Colonic mucosa (tissue), 4 donors: ENCODE measurements at regions not wholly inside any gene's neighbourhood (a gene's known extent, or its start where the extent isn't known, plus 50 kb on each side); places are given as distances from the start of the nearest gene placed in this dataset.

Source experiments
- DNase-seq: peaks from one replicate; pipeline ENCODE4 v3.0.0-alpha.2; 2020
- H3K27ac ChIP-seq: fragments of 200-600 bp; one replicate; pipeline ENCODE4 v1.8.0; 2021
- H3K27me3 ChIP-seq: fragments of 200-600 bp; one replicate; pipeline ENCODE4 v1.8.0; 2021
- H3K36me3 ChIP-seq: fragments of 200-600 bp; one replicate; pipeline ENCODE4 v1.8.0; 2021
- H3K4me1 ChIP-seq: fragments of 200-600 bp; one replicate; pipeline ENCODE4 v1.8.0; 2021; ENCODE audit warnings: mild to moderate bottlenecking
- H3K4me3 ChIP-seq: fragments of 200-600 bp; one replicate; pipeline ENCODE4 v1.8.0; 2021
- H3K9ac ChIP-seq, 2 donors: one replicate each; pipeline ENCODE4 v1.7.0; 2013; ENCODE audit warnings: control low read depth in 2 of 2, low read depth in 2 of 2, low read length in 2 of 2
- H3K9me3 ChIP-seq: fragments of 200-600 bp; one replicate; pipeline ENCODE4 v1.8.0; 2021
- intact Hi-C: fragments of 100-400 bp; cut with DNase I; formaldehyde crosslinking; loops from one replicate; pipeline ENCODE4 v1.14.1; 2022
- TF ChIP-seq, protein P1 (sequence below): fragments of 200-600 bp; IDR thresholded peaks from one replicate; pipeline ENCODE4 v1.8.0; 2022; ENCODE audit warnings: antibody characterized with exemption, mild to moderate bottlenecking
- donor health status: healthy.
- donor health status: DM: no; HTN: no; CAD: no.
- donor health status: DM: no; HTN: no; CAD: no.

- DNase-seq = no peak
- Histone ChIP-seq H3K27ac (no peak overlapping the region), H3K27me3 (no peaks in the 10 kb centered on the region), H3K9me3 (no peaks in the 10 kb centered on the region), H3K36me3 (no peaks in the 10 kb centered on the region), H3K9ac (no peak overlapping the region), H3K4me1 (no peaks in the 10 kb centered on the region), H3K4me3 (no peak overlapping the region)
- intact Hi-C loops = no loop called here
- TF ChIP-seq, protein P1, sequence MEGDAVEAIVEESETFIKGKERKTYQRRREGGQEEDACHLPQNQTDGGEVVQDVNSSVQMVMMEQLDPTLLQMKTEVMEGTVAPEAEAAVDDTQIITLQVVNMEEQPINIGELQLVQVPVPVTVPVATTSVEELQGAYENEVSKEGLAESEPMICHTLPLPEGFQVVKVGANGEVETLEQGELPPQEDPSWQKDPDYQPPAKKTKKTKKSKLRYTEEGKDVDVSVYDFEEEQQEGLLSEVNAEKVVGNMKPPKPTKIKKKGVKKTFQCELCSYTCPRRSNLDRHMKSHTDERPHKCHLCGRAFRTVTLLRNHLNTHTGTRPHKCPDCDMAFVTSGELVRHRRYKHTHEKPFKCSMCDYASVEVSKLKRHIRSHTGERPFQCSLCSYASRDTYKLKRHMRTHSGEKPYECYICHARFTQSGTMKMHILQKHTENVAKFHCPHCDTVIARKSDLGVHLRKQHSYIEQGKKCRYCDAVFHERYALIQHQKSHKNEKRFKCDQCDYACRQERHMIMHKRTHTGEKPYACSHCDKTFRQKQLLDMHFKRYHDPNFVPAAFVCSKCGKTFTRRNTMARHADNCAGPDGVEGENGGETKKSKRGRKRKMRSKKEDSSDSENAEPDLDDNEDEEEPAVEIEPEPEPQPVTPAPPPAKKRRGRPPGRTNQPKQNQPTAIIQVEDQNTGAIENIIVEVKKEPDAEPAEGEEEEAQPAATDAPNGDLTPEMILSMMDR = no peak
Observed at GRCh38 chr2:151020411-151020810, 241.3 kb downstream of the RBM43 start.

DNA sequence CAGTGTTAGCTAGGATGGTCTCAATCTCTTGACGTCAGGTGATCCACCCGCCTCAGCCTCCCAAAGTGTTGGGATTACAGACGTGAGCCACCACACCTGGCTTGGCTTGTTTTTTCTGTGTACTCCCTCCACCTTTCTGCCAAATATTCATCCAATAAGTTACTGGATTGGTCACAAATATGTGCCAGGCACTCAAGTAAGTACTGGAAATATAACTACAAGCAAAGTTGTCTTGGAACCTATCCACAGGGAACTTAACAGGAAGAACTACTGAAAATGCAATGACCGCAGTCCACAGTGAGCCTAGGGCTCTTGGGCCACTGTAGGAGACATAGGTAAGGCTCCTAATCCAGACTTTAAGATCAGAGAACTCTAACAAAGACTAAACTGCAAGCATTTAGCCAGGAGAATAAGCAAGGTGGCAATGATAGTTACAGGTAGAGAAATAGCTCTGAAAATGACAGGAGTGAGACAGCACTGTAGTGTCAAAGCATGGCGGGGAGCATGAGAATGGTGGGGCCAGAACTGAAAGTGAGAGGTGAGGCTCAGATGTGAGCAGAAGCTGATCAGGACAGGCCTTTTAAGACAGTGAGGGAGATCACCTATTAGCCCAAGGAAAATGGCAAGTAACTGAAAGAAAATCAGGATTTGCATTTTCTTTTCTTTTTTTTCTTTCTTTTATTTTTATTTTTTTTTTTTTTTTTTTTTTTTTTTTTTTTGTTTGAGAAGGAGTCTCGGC is 252.1 kb downstream of the RBM43 start:
- Histone ChIP-seq H3K27ac (no peak overlapping the region), H3K4me3 (no peak overlapping the region), H3K36me3 (no peaks in the 10 kb centered on the region), H3K9ac (no peak overlapping the region), H3K9me3 (no peaks in the 10 kb centered on the region), H3K27me3 (no peaks in the 10 kb centered on the region), H3K4me1 (no peaks in the 10 kb centered on the region)
- intact Hi-C loops = no loop called here
- no peak for DNase-seq
- TF ChIP-seq, protein P1 = no peak

- Histone ChIP-seq H3K27ac (no peak overlapping the region), H3K9me3 (no peaks in the 10 kb centered on the region), H3K4me1 (no peaks in the 10 kb centered on the region), H3K4me3 (no peak overlapping the region), H3K36me3 (no peaks in the 10 kb centered on the region), H3K27me3 (no peaks in the 10 kb centered on the region), H3K9ac (no peak overlapping the region)
- DNase-seq = no peak
- TF ChIP-seq, protein P1 = no peak
- intact Hi-C loops = no loop called here
Observed at GRCh38 chr2:151007365-151007764, 254.3 kb downstream of the RBM43 start.

- no peaks in the 10 kb centered on the region for H3K4me1 ChIP-seq
- no peaks in the 10 kb centered on the region for H3K36me3 ChIP-seq
- DNase-seq = no peak
- H3K27ac ChIP-seq = no peak overlapping the region
- H3K9ac ChIP-seq = no peak overlapping the region
- intact Hi-C loops = no loop called here
- no peaks in the 10 kb centered on the region for H3K27me3 ChIP-seq
- no peak overlapping the region for H3K4me3 ChIP-seq
- TF ChIP-seq, protein P1 = no peak
- no peaks in the 10 kb centered on the region for H3K9me3 ChIP-seq
Observed at GRCh38 chr2:151002959-151003600, 258.6 kb downstream of the RBM43 start.

DNA sequence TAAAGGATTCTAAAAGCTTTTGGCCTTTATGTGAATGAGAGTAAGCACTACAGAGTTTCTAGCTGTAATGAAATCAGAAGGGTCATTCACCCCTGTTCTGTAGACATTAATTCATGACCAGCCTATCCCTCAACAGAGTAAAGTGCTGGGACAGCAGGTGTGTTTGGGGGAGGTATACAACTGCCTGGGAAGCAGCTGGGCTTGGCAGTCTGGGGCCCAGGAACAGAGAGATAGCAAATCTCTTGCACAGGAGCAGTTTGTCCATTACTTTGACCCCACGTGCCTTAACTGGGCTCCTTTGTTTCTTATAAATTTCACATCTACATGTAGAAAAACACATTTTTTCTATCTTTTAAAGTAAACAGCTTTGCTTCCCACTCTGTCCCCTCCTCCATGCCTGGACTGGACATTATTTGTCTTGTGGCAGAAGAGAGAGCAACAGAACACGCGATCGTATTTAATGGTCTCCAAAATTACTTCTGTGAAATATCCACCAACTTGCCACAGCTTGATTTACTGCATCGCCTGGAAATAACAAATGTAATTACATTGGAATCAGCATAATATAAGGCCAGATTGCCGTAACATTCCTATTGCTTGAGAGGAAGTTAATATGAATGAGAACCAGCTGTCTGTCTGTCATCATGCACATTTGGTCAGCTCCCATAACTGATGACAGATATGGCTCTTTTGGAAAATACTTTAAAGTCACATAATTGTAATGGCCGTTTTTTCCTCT is 263.8 kb downstream of the RBM43 start:
- TF ChIP-seq, protein P1 = no peak
- intact Hi-C loops = no loop called here
- Histone ChIP-seq H3K27me3 (no peaks in the 10 kb centered on the region), H3K4me1 (no peaks in the 10 kb centered on the region), H3K36me3 (no peaks in the 10 kb centered on the region), H3K9ac (no peak overlapping the region), H3K9me3 (no peaks in the 10 kb centered on the region), H3K4me3 (no peak overlapping the region), H3K27ac (no peak overlapping the region)
- DNase-seq = no peak
